ENCODE measurements at regions not wholly inside any gene's neighbourhood (a gene's known extent, or its start where the extent isn't known, plus 50 kb on each side); places are given as distances from the start of the nearest gene placed in this dataset.

GRCh38 chr6:118410001-118410400 is 138.1 kb upstream of the PLN start:
- no peaks in the 10 kb centered on the region for H3K9me1 ChIP-seq (ENCODE audit: control insufficient read depth, insufficient read depth, low read length)
- H3K36me3 ChIP-seq (ENCODE audit: control insufficient read depth, insufficient read depth, low read length): no peaks in the 10 kb centered on the region
- DNase-seq (ENCODE audit: extremely low read depth in 1 of 4, low spot score in 3 of 4): no peak
- H3K4me3 ChIP-seq: no peak overlapping the region
- H2AFZ ChIP-seq (ENCODE audit: low read depth, low read length): no peak overlapping the region
- BruUV-seq (replicated peaks): no TSS peak
- no peak overlapping the region for H3K9ac ChIP-seq (ENCODE audit: insufficient read depth in 1 of 2, low read depth in 2 of 2, low read length in 2 of 2)
- 0% methylated on average over 2 of the region's 2 CpGs for WGBS (ENCODE audit: insufficient coverage, low coverage, missing lambda C conversion rate)
- H3K79me2 ChIP-seq (ENCODE audit: control insufficient read depth, insufficient read depth, low read length): no peaks in the 10 kb centered on the region
- CTCF ChIA-PET (ENCODE audit: low intra/inter-chr PET ratio): no interaction called here
- no peaks in the 10 kb centered on the region for H4K20me1 ChIP-seq (replicated peaks; ENCODE audit: control insufficient read depth, insufficient read depth, low read length)
- in situ Hi-C loops (cut with MboI) (no loop called here), intact Hi-C loops (cut with micrococcal nuclease) (no loop called here)
- no peak for ATAC-seq
- H3K4me2 ChIP-seq (ENCODE audit: insufficient read depth, low read length): no peak overlapping the region
- H3K27ac ChIP-seq (ENCODE audit: extremely low read depth, low read depth, low read length): no peak overlapping the region
- POLR2A ChIA-PET: no interaction called here
- H3K9me3 ChIP-seq (replicated peaks; ENCODE audit: control insufficient read depth, insufficient read depth, low read depth, low read length): no peaks in the 10 kb centered on the region
- no peaks in the 10 kb centered on the region for H3K4me1 ChIP-seq (replicated peaks in 1 of 2; ENCODE audit: control insufficient read depth in 2 of 2, insufficient read depth in 2 of 2, low read length in 2 of 2)
- no peak for FAIRE-seq
- no peaks in the 10 kb centered on the region; a peak in 1 of 5 replicates for H3K27me3 ChIP-seq (ENCODE audit: control insufficient read depth in 2 of 2, insufficient read depth in 2 of 2, low read length in 2 of 2)
- TF ChIP-seq XRCC4 (IDR thresholded peaks at IDR 0.05; ENCODE audit: extremely low read depth, insufficient read depth, insufficient read length) (no peak), RBBP5 (IDR thresholded peaks at IDR 0.05; ENCODE audit: borderline replicate concordance, insufficient read depth, low read length, poor library complexity, severe bottlenecking) (no peak), NEUROD1 (IDR thresholded peaks at IDR 0.05; ENCODE audit: borderline replicate concordance, low read depth, low read length, partially characterized antibody) (no peak), TCF7 (IDR thresholded peaks at IDR 0.05; ENCODE audit: borderline replicate concordance) (no peak), ZNF23 (CRISPR knock-in tag; IDR thresholded peaks at IDR 0.05) (no peak), XRCC5 (IDR thresholded peaks at IDR 0.05; ENCODE audit: low read depth, low read length) (no peak), IRF1 (CRISPR knock-in tag; IDR thresholded peaks at IDR 0.05; ENCODE audit: borderline replicate concordance) (no peak), FOXO4 (CRISPR knock-in tag; IDR thresholded peaks at IDR 0.05) (no peak), RUNX1 (IDR thresholded peaks at IDR 0.05; ENCODE audit: low read depth) (no peak), ZNF518B (CRISPR knock-in tag; IDR thresholded peaks at IDR 0.05) (no peak), HSF4 (CRISPR knock-in tag; IDR thresholded peaks at IDR 0.05; ENCODE audit: borderline replicate concordance) (no peak), ZNF239 (CRISPR knock-in tag; IDR thresholded peaks at IDR 0.05) (no peak), KDM5B (IDR thresholded peaks at IDR 0.05; ENCODE audit: insufficient replicate concordance, low read depth, low read length) (no peak), KDM4B (IDR thresholded peaks at IDR 0.05; ENCODE audit: borderline replicate concordance in 2 of 2, low read depth in 1 of 2) (no peak), PREB (CRISPR knock-in tag; IDR thresholded peaks at IDR 0.05) (no peak), NFE2L1 (tag; IDR thresholded peaks at IDR 0.05; ENCODE audit: borderline replicate concordance, low read depth) (no peak), ETV5 (CRISPR knock-in tag; IDR thresholded peaks at IDR 0.05; ENCODE audit: low read depth) (no peak)

All from K562 (cell line).